ENCODE measurements at regions not wholly inside any gene's neighbourhood (a gene's known extent, or its start where the extent isn't known, plus 50 kb on each side); places are given as distances from the start of the nearest gene placed in this dataset.
"Not testable (repeated sequence)": the region's sequence is repeated elsewhere in the genome, so short reads cannot be mapped to it uniquely, and the experiment has no call there.

- no peak for DNase-seq
Observed at GRCh38 chr12:59517522-59517921, 78.3 kb upstream of the SLC16A7 start.

GRCh38 chr12:59500915-59501314, 94.9 kb upstream of the SLC16A7 start:
- DNase-seq: no peak

GRCh38 chr12:59500335-59500734, 95.5 kb upstream of the SLC16A7 start:
- no peak for DNase-seq

GRCh38 chr12:59499774-59500173, 96.1 kb upstream of the SLC16A7 start:
- no peak for DNase-seq

- DNase-seq: no peak
Observed at GRCh38 chr12:59494617-59495016, 101.2 kb upstream of the SLC16A7 start.

GRCh38 chr12:59491877-59492276, 104.0 kb upstream of the SLC16A7 start:
- DNase-seq: no peak

GRCh38 chr12:59486827-59487226, 109.0 kb upstream of the SLC16A7 start:
- DNase-seq: no peak

- DNase-seq: no peak
Observed at GRCh38 chr12:59484575-59484974, 111.3 kb upstream of the SLC16A7 start.

GRCh38 chr12:59474236-59474635, 121.6 kb upstream of the SLC16A7 start:
- DNase-seq: not testable (repeated sequence)

GRCh38 chr12:59472273-59472672, 123.6 kb upstream of the SLC16A7 start:
- no peak for DNase-seq

- DNase-seq: no peak
Observed at GRCh38 chr12:59459966-59460660, 135.7 kb upstream of the SLC16A7 start.

GRCh38 chr12:59453475-59453874, 142.4 kb upstream of the SLC16A7 start:
- no peak for DNase-seq

- DNase-seq: no peak
Observed at GRCh38 chr12:59452746-59453145, 143.1 kb upstream of the SLC16A7 start.

- DNase-seq: no peak
Observed at GRCh38 chr12:59452259-59452658, 143.6 kb upstream of the SLC16A7 start.

- DNase-seq: no peak
Observed at GRCh38 chr12:59446116-59446515, 149.7 kb upstream of the SLC16A7 start.

- no peak for DNase-seq
Observed at GRCh38 chr12:59444932-59445331, 150.9 kb upstream of the SLC16A7 start.

- DNase-seq: no peak
Observed at GRCh38 chr12:59432057-59432456, 163.8 kb upstream of the SLC16A7 start.

GRCh38 chr12:59431266-59431665, 164.6 kb upstream of the SLC16A7 start:
- no peak for DNase-seq

GRCh38 chr12:59429766-59430165, 166.1 kb upstream of the SLC16A7 start:
- no peak for DNase-seq

GRCh38 chr12:59425798-59426197, 170.0 kb upstream of the SLC16A7 start:
- DNase-seq: no peak

- not testable (repeated sequence) for DNase-seq
Observed at GRCh38 chr12:59424666-59425065, 171.2 kb upstream of the SLC16A7 start.

- no peak for DNase-seq
Observed at GRCh38 chr12:59414051-59414450, 181.8 kb upstream of the SLC16A7 start.

GRCh38 chr12:59408431-59408830, 187.4 kb upstream of the SLC16A7 start:
- DNase-seq: no peak

- DNase-seq: no peak
Observed at GRCh38 chr12:59407799-59408198, 188.0 kb upstream of the SLC16A7 start.

- no peak for DNase-seq
Observed at GRCh38 chr12:59405992-59406391, 189.8 kb upstream of the SLC16A7 start.

All from GOT3 (cell line).